ENCODE measurements at regions not wholly inside any gene's neighbourhood (a gene's known extent, or its start where the extent isn't known, plus 50 kb on each side); places are given as distances from the start of the nearest gene placed in this dataset.

- Histone ChIP-seq H4K5ac (ENCODE audit: insufficient read length, low read depth, low read length) (no peak overlapping the region), H3K27me3 (replicated peaks in 1 of 4; ENCODE audit: control insufficient read depth in 3 of 4, extremely low read depth in 1 of 4, insufficient read depth in 3 of 4, low read length in 3 of 4) (no peaks in the 10 kb centered on the region), H3K4me3 (ENCODE audit: extremely low read depth in 1 of 4, insufficient read depth in 2 of 4, low read depth in 3 of 4, low read length in 4 of 4) (no peak overlapping the region), H3K9ac (replicated peaks in 1 of 4; ENCODE audit: extremely low read depth in 1 of 4, low read depth in 3 of 4, low read length in 3 of 4) (no peak overlapping the region), H3K18ac (ENCODE audit: extremely low read depth, low read length) (no peak overlapping the region), H3K4me2 (ENCODE audit: insufficient read depth in 1 of 2, low read depth in 2 of 2, low read length in 2 of 2) (no peak overlapping the region), H3K9me3 (ENCODE audit: insufficient read depth in 2 of 2, low read depth in 1 of 2, low read length in 1 of 2) (no peaks in the 10 kb centered on the region), H4K91ac (replicated peaks; ENCODE audit: insufficient read length, low read length) (no peak overlapping the region), H4K8ac (ENCODE audit: extremely low read depth, insufficient read depth, low read length) (no peak overlapping the region), H4K20me1 (replicated peaks in 1 of 2; ENCODE audit: control insufficient read depth in 1 of 2, insufficient read depth in 2 of 2, low read length in 2 of 2) (no peaks in the 10 kb centered on the region), H3K4me1 (replicated peaks in 1 of 4; ENCODE audit: control insufficient read depth in 3 of 4, insufficient read depth in 4 of 4, low read length in 3 of 4) (no peaks in the 10 kb centered on the region; a peak in 1 of 7 replicates), H2BK12ac (ENCODE audit: low read depth, low read length) (no peak overlapping the region), H3K14ac (ENCODE audit: insufficient read length) (no peak overlapping the region), H3K79me1 (ENCODE audit: low read depth, low read length) (no peaks in the 10 kb centered on the region), H3K36me3 (ENCODE audit: control insufficient read depth in 2 of 4, insufficient read depth in 4 of 4, low read length in 3 of 4) (no peaks in the 10 kb centered on the region), H3K56ac (replicated peaks; ENCODE audit: insufficient read length, low read depth, low read length) (no peak overlapping the region), H3K27ac (ENCODE audit: low read depth, low read length) (no peak overlapping the region), H2BK120ac (replicated peaks; ENCODE audit: low read depth, low read length) (no peak overlapping the region), H2BK20ac (ENCODE audit: low read length) (no peak overlapping the region), H3K23ac (ENCODE audit: insufficient read length) (no peak overlapping the region), H3K79me2 (ENCODE audit: control insufficient read depth in 1 of 2, insufficient read depth in 2 of 2, low read length in 2 of 2) (no peaks in the 10 kb centered on the region), H3K23me2 (ENCODE audit: low read depth, low read length) (no peaks in the 10 kb centered on the region), H3K4ac (replicated peaks; ENCODE audit: insufficient read length, low read depth, low read length) (no peak overlapping the region), H2BK5ac (ENCODE audit: low read depth, low read length) (no peak overlapping the region), H2AK5ac (ENCODE audit: low read depth, low read length) (no peak overlapping the region), H2AFZ (ENCODE audit: low read length) (no peak overlapping the region), H2BK15ac (ENCODE audit: low read length) (no peak overlapping the region)
- CTCF ChIA-PET (ENCODE audit: partially characterized antibody): interaction anchor here (1.0 kb wide), 1 partner anchor 25 kb away, joined by 3 read pairs; no protein-coding TSS in a partner anchor
- 72% methylated on average over 5 of the region's 5 CpGs; no CpG with 5 or more reads in 1 of the 2 experiments for WGBS, 2 experiments (ENCODE audit: extremely low coverage in 1 of 2, insufficient coverage in 1 of 2, insufficient read length in 1 of 2, insufficient replicate concordance in 2 of 2, low coverage in 1 of 2, low lambda C conversion rate in 2 of 2, missing lambda C conversion rate in 1 of 2)
- FAIRE-seq (no peak), DNase-seq (ENCODE audit: low read depth in 1 of 2, low spot score in 2 of 2) (no peak)
- no peak for TF ChIP-seq TEAD4 (IDR thresholded peaks at IDR 0.05; ENCODE audit: low read depth, low read length)
- TF ChIP-seq POLR2A (IDR thresholded peaks at IDR 0.05; ENCODE audit: control extremely low read depth in 1 of 2, low read depth in 2 of 2, low read length in 2 of 2): no peak
- no peak for TF ChIP-seq CBX8 (IDR thresholded peaks at IDR 0.05; ENCODE audit: borderline replicate concordance, low read depth, low read length)
- POLR2A ChIA-PET (ENCODE audit: partially characterized antibody): interaction anchor here (0.6 kb wide), 1 partner anchor 138 kb away, joined by 3 read pairs; no protein-coding TSS in a partner anchor
Measured at GRCh38 chr14:94966344-94966743, 191.0 kb downstream of the DICER1 start.

Data from H1 (cell line).